Gastroesophageal sphincter (tissue), 2 donors: ENCODE measurements at regions not wholly inside any gene's neighbourhood (a gene's known extent, or its start where the extent isn't known, plus 50 kb on each side); places are given as distances from the start of the nearest gene placed in this dataset.

ENCODE experiments used
- POLR2A ChIP-seq, 2 donors: fragments of 450-650 bp; IDR thresholded peaks; one replicate each; pipeline ENCODE4 v1.6.1; 2017; ENCODE audit warnings: antibody characterized with exemption in 2 of 2, mild to moderate bottlenecking in 2 of 2, moderate library complexity in 1 of 2
- POLR2AphosphoS5 ChIP-seq: sonication (generic); formaldehyde crosslinking; IDR thresholded peaks from one replicate; pipeline ENCODE4 v1.6.1; 2017; ENCODE audit warnings: antibody characterized with exemption

DNA sequence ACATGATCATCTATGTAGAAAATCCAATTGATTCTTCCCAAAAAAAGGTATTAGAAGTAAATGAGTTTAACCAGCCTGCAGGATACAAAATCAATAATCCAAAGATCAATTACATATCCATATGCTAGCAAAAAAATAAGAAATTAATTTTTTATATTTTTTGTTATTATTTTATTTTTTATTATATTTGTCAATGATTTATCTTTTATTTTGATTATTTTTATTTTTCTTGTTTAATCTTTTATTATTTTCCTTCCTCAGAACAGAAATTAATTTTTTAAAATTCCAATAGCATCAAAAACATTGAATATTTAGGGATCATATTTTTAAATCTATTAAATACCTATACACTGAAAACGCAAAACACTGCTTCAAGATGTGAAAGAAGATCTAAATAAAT is 331.2 kb downstream of the PLPP3 start:
- no peak for TF ChIP-seq POLR2AphosphoS5
- TF ChIP-seq POLR2A (IDR thresholded peaks at IDR 0.05) = no peak
